GM23338 (cell line): ENCODE measurements at regions not wholly inside any gene's neighbourhood (a gene's known extent, or its start where the extent isn't known, plus 50 kb on each side); places are given as distances from the start of the nearest gene placed in this dataset.

Experiments used
- ATAC-seq: fragments of 200-7000 bp; cut with Tn5 transposase; 3 replicates; pipeline ENCODE4 v1.9.1; 2020
- DNase-seq: peaks from one replicate; pipeline ENCODE4 v3.0.0-alpha.2; 2015; ENCODE audit warnings: low spot score
- H2AFZ ChIP-seq: fragments of 200-600 bp; sonication (generic); 2 replicates; pipeline ENCODE4 v1.8.0; 2016; ENCODE audit warnings: antibody characterized with exemption, mild to moderate bottlenecking, moderate library complexity
- H3F3A ChIP-seq: fragments of 200-600 bp; sonication (generic); replicated peaks from 2 replicates; pipeline ENCODE4 v1.8.0; 2017; ENCODE audit warnings: antibody characterized with exemption, mixed run types, low read depth
- H3K27ac ChIP-seq: fragments of 200-600 bp; sonication (generic); 2 replicates; pipeline ENCODE4 v1.6.1; 2016; ENCODE audit warnings: low read depth
- H3K27me3 ChIP-seq: fragments of 200-600 bp; sonication (generic); 2 replicates; pipeline ENCODE4 v1.8.0; 2016; ENCODE audit warnings: mild to moderate bottlenecking, mixed run types, moderate library complexity; ENCODE audit not compliant: insufficient read depth
- H3K36me3 ChIP-seq: fragments of 200-600 bp; sonication (generic); 2 replicates; pipeline ENCODE4 v1.8.0; 2016; ENCODE audit warnings: mild to moderate bottlenecking; ENCODE audit not compliant: insufficient read depth
- H3K4me1 ChIP-seq: fragments of 200-600 bp; sonication (generic); 2 replicates; pipeline ENCODE4 v1.8.0; 2016; ENCODE audit warnings: mild to moderate bottlenecking, moderate library complexity; ENCODE audit not compliant: insufficient read depth
- H3K4me2 ChIP-seq: fragments of 200-600 bp; sonication (generic); 2 replicates; pipeline ENCODE4 v1.7.1; 2017; ENCODE audit warnings: mixed run types
- H3K4me3 ChIP-seq: fragments of 200-600 bp; sonication (generic); 2 replicates; pipeline ENCODE4 v1.6.1; 2016; ENCODE audit warnings: mixed run types
- H3K79me2 ChIP-seq: fragments of 200-600 bp; sonication (generic); replicated peaks from 2 replicates; pipeline ENCODE4 v1.8.0; 2017; ENCODE audit warnings: mild to moderate bottlenecking; ENCODE audit not compliant: insufficient read depth
- H3K9me2 ChIP-seq: fragments of 200-600 bp; sonication (generic); 2 replicates; pipeline ENCODE4 v1.8.0; 2017; ENCODE audit not compliant: insufficient read depth
- H4K20me1 ChIP-seq: fragments of 200-600 bp; sonication (generic); replicated peaks from 2 replicates; pipeline ENCODE4 v1.8.0; 2017; ENCODE audit warnings: mild to moderate bottlenecking; ENCODE audit not compliant: insufficient read depth
- H3K27ac Mint-ChIP-seq: 2 replicates; pipeline ENCODE4 v1.8.0; 2020; ENCODE audit warnings: inconsistent platforms, mild to moderate bottlenecking, moderate library complexity, mixed read lengths
- H3K27me3 Mint-ChIP-seq: 3 replicates; pipeline ENCODE4 v1.8.0; 2022; ENCODE audit warnings: low read depth, mild to moderate bottlenecking, moderate library complexity, mixed read lengths, inconsistent platforms; ENCODE audit not compliant: insufficient read depth, poor library complexity
- H3K36me3 Mint-ChIP-seq: 3 replicates; pipeline ENCODE4 v1.8.0; 2021; ENCODE audit warnings: low read depth, mild to moderate bottlenecking, inconsistent platforms, moderate library complexity, mixed read lengths
- H3K4me1 Mint-ChIP-seq: 3 replicates; pipeline ENCODE4 v1.8.0; 2020; ENCODE audit warnings: mild to moderate bottlenecking, inconsistent platforms, mixed read lengths
- H3K4me3 Mint-ChIP-seq: 3 replicates; pipeline ENCODE4 v1.8.0; 2021; ENCODE audit warnings: moderate library complexity, mild to moderate bottlenecking, inconsistent platforms, mixed read lengths
- H3K9me3 Mint-ChIP-seq: 3 replicates; pipeline ENCODE4 v1.8.0; 2020; ENCODE audit warnings: moderate library complexity, mild to moderate bottlenecking, inconsistent platforms, mixed read lengths
- CTCF ChIP-seq, 2 experiments: fragments of 200-600 bp in 1 of 2; sonication (generic) in 1 of 2; conservative IDR thresholded peaks; 2 replicates each; pipeline versions ENCODE4 v1.5.1 to v1.6.1; 2016 to 2017; ENCODE audit warnings: antibody characterized with exemption in 2 of 2, low read depth in 2 of 2, mild to moderate bottlenecking in 2 of 2, moderate library complexity in 1 of 2
- EZH2phosphoT487 ChIP-seq: fragments of 200-600 bp; sonication (generic); IDR thresholded peaks from one replicate; pipeline ENCODE4 v1.8.1; 2018; ENCODE audit warnings: antibody characterized with exemption; ENCODE audit not compliant: unreplicated experiment
- JUNB ChIP-seq: IDR thresholded peaks from one replicate; pipeline ENCODE4 v1.6.1; 2016; ENCODE audit warnings: antibody characterized with exemption; ENCODE audit not compliant: unreplicated experiment
- NANOG ChIP-seq: IDR thresholded peaks from 2 replicates; pipeline ENCODE4 v1.6.1; 2016; ENCODE audit warnings: antibody characterized with exemption, borderline replicate concordance
- POLR2AphosphoS5 ChIP-seq: IDR thresholded peaks from 2 replicates; pipeline ENCODE4 v1.6.1; 2016; ENCODE audit warnings: antibody characterized with exemption, low read depth
- ZNF331 ChIP-seq: fragments of 250-450 bp; sonication (Bioruptor Pico); IDR thresholded peaks from 2 replicates; pipeline ENCODE4 v1.5.0; 2020; ENCODE audit warnings: low read depth, mild to moderate bottlenecking, moderate library complexity
- ZNF462 ChIP-seq: fragments of 250-450 bp; sonication (Bioruptor Pico); IDR thresholded peaks from 2 replicates; pipeline ENCODE4 v1.5.0; 2020; ENCODE audit warnings: mild to moderate bottlenecking, moderate library complexity

- no peak for TF ChIP-seq ZNF462
- TF ChIP-seq JUNB: no peak
- no peak for TF ChIP-seq EZH2phosphoT487
- no peak for TF ChIP-seq POLR2AphosphoS5
- no peak for TF ChIP-seq NANOG
- no peak for TF ChIP-seq ZNF331 (CRISPR knock-in tag)
These were observed 94.9 kb upstream of the NKX1-1 start (continued) for GRCh38 chr4:1500966-1501753.

- Histone ChIP-seq H3F3A (no peaks in the 10 kb centered on the region), H3K27ac (no peak overlapping the region), H3K36me3 (no peaks in the 10 kb centered on the region), H3K4me1 (no peaks in the 10 kb centered on the region), H4K20me1 (no peaks in the 10 kb centered on the region), H3K79me2 (no peaks in the 10 kb centered on the region), H3K9me2 (no peaks in the 10 kb centered on the region), H3K4me3 (no peak overlapping the region), H3K4me2 (no peak overlapping the region), H2AFZ (no peak overlapping the region), H3K27me3 (no peaks in the 10 kb centered on the region)
- TF ChIP-seq CTCF (conservative IDR thresholded peaks at IDR 0.05; ENCODE audit: low read depth in 2 of 2) (0 out of 4 replicates have a peak, but pooled peaks of 1 of the 2 experiments have one; percentile 9), JUNB (no peak), POLR2AphosphoS5 (no peak)
- no peak for DNase-seq
- H3K36me3 Mint-ChIP-seq: no peaks in the 10 kb centered on the region
- peaks cover 1% of the 10 kb centered on the region for H3K27me3 Mint-ChIP-seq
- no peaks in the 10 kb centered on the region for H3K4me1 Mint-ChIP-seq
- no peaks in the 10 kb centered on the region for H3K9me3 Mint-ChIP-seq
- peak; percentile 53 for ATAC-seq
- H3K4me3 Mint-ChIP-seq: no peak overlapping the region
- no peak overlapping the region for H3K27ac Mint-ChIP-seq
These were observed 94.2 kb upstream of the NKX1-1 start for GRCh38 chr4:1500231-1500965.
